NCI-H2196 treated with DMSO at 0.1 percent for 48 hours (cell line): ENCODE measurements at regions not wholly inside any gene's neighbourhood (a gene's known extent, or its start where the extent isn't known, plus 50 kb on each side); places are given as distances from the start of the nearest gene placed in this dataset.
"Not testable (repeated sequence)": the region's sequence is repeated elsewhere in the genome, so short reads cannot be mapped to it uniquely, and the experiment has no call there.

Experiments used
- DNase-seq: peaks from one replicate; lab custom pipeline; 2025; ENCODE audit not compliant: unreplicated experiment; lab: John Stamatoyannopoulos, UW

- not testable (repeated sequence) for DNase-seq
These were observed 201.3 kb downstream of the LIPI start for GRCh38 chr21:14009238-14009981.

- not testable (repeated sequence) for DNase-seq
These were observed 202.3 kb downstream of the LIPI start for GRCh38 chr21:14008436-14008835.

- not testable (repeated sequence) for DNase-seq
These were observed 202.7 kb downstream of the LIPI start for GRCh38 chr21:14008006-14008405.

DNA sequence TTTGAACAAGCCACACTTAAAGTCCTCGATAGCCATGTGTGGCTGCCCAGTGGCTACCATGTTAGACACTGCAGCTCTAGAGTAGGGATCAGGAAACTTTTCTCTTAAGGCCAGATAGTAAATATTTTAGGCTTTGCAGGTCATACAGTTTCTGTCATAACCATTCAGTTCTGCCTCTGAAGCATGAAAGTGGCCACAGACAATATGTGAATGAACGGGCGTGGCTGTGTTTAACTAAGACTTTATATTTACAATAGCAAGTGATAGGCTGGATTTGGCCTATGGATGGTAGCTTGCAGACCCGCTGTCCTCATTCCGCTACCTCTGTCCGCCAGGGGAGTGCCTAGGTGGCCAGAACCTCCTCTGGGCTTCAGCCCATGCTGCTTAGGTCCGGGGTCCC, 204.6 kb downstream of the LIPI start:
- not testable (repeated sequence) for DNase-seq

DNA sequence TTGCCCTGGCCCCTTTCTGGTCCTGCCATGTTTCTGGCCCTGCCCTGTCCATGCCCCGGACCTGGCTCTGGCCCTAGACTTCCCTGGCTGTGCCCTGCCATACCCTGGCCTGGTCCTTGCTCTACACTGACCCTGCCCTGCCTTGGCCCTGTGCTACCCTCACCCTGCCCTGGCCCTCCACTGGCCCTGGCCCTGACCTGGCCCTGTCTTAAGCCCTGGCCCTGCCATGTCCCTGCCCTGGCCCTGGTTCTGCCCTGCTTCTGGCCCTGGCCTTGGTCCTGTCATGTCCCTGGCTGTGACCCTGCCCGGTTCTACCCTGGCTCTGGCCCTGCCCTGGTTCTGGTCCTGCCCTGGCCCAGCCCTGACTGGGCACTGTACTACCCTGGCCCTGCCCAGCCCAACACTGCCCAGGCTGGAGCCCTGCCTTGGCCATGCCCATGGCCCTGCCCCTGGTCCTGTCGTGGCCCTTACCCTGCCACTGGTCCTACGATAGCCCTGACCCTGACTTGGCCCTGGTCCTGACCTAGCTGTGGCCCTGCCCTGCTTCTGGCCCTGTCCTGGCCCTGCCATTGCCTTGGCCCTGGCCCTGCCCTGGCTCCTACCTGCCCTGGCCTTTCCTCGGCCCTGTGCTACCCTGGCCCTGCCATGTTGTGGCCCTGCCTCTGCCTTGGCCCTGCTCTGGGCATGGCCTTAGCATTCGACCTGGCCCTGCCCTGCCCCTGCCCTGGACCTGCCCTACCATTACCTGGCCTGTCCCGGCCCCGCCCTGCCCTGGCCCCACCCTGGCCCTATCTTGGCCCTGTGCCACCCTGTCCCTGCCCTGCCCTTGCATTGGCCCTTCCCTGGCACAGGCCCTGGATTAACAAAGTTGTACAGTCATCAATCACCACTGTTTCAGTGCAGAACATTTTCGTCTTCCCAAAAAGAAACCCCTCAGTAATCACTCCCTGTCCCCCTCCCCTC, 223.5 kb downstream of the LIPI start:
- DNase-seq = not testable (repeated sequence)

DNA sequence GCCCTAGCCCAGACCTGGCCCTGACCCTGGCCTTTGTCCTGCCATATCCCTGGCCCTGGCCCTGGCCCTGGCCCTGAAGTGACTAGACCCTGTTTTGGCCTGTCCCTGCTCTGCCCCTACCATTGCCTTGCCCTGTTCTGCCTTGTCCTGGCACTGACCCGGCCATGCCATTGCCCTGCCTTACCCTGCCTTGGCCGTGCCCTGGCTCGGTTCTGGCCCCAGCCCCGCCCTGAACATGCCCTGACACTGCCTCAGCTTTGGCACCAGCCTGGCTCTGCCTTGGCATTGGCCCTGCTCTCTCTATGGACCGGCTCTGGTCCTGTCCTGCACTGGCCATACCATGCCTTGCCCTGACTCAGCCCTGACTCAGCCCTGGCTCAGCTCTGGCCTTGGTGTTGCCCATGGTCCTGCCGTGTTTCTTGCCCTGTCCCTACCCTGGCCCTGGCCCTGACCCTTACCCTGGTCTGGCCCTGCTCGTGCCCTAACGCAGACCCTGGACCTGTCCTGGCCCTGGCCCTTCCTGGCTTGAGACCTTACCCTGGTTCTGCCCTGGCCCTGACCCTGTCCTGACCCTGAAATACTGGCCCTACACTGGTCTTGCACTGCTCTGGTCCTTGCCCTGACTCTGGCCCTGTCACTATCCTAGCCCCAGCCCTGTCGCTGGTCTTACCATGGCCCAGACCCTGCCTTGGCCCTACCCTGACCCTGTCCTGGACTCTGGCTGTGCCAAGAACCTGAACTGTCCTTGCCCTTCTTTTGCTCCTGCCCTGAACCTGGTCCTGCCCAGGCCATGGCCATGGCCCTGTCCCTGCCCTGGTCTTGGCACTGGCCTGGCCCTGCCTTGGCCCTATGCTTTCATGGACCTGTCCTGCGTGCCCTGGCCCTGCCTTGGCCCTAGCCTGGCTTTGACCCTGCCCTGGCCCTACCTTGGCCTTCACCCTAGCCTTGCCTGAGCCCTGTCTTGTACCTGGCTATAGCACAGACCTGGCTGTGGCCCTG, 224.6 kb downstream of the LIPI start:
- DNase-seq = not testable (repeated sequence)

- DNase-seq = not testable (repeated sequence)
These were observed 225.5 kb downstream of the LIPI start for GRCh38 chr21:13985137-13985864.

DNA sequence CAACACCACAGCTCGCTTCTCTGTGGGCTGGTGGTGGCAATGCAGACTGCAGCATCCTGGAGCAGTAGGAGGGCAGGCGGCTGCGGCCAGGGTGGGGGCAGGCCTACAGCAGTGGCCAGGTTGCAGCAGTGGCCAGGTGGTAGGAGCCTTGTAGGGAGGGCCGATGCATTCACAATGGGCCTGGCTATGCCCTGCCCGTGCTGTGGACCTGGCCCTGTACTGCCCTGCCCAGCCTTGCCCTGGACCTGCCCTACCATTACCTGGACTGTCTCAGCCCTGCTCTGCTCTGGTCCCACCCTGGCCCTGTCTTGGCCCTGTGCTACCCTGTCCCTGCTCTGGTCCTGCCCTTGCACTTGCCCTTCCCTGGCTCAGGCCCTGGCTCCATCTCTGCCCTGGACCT, 226.0 kb downstream of the LIPI start:
- DNase-seq = not testable (repeated sequence)

DNA sequence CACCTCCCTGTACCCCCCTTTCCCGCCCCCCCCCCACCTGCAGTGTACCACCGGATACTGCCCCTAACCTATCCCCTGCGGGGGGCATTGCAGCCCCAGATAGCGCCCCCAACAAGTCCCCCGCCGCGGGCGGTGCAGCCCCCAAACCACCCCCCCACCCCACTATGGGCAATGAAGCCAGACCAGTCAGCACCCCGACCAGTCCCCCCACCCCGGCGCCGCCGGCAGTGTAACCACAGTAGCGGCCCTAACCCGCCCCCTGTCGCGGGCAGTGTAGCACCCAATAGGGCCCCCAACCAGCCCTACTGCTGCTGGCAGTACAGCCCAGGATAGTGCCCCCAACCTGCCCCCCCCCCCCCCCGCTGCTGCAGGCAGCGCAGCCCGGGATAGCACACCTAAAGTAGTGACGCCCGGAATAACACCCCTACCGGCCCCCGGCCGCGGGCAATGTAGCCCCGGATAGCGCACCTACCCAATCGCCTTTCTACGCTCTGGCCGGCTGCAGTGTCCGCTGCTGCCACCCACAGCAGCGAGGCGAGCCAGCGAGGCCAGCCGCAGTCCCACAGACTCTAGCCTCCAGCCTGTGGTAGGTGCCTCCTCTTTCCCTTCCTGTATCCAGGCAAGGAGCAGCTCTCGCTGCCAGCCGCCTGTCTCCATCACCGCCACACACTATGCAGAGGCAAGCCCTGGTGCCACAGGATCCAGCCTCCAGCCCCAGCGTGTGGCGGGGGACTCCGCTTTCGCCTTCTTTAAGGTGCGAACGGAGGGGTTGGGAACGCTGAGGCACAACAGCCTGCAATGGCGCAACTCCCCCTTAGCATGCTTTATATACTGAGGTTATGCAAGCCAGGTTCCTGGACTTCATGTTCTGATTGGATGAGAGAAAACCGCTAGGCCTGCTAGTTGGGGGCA, 229.3 kb downstream of the LIPI start:
- not testable (repeated sequence) for DNase-seq

- DNase-seq = peak; percentile 36
These were observed 230.6 kb downstream of the LIPI start for GRCh38 chr21:13980115-13980662.

GRCh38 chr21:13979608-13980007, 231.1 kb downstream of the LIPI start:
- DNase-seq = not testable (repeated sequence)

GRCh38 chr21:13974582-13974981, 236.2 kb downstream of the LIPI start:
- DNase-seq = not testable (repeated sequence)

GRCh38 chr21:13969853-13970252, 240.9 kb downstream of the LIPI start:
- DNase-seq = not testable (repeated sequence)

DNA sequence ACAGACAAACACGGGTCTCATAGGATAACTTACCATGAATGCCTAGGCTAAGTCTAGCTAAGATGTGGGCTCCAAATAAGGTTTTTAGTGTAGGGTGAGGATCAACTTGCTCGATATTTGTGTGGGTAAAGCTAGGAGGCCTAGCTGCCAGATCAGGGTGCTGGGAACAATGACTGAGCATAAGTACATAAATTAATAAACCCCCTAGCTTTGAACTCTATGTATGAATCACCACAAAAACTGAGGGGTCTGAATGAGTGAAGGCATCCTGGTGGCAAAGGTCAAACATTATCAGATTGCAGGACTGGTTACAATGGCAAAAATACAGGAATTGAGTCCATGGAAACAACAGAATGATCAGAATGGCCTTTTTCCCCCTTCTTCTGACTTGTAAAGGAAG, 241.8 kb downstream of the LIPI start:
- not testable (repeated sequence) for DNase-seq

DNA sequence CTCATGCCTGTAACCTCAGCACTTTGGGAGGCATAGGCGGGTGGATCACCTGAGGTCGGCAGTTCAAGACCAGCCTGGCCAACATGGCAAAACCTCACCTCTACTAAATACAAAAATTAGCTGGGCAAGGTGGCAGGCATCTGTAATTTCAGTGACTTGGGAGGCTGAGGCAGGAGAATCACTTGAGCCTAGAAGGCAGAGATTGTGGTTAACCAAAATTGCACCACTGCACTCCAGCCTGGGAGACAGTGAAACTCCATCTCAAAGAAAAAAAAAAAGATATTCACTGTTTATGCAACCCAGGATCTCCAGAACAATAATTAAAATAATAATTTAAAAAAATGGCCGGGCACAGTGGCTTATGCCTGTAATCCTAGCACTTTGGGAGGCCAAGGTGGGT, 247.5 kb downstream of the LIPI start:
- not testable (repeated sequence) for DNase-seq

DNA sequence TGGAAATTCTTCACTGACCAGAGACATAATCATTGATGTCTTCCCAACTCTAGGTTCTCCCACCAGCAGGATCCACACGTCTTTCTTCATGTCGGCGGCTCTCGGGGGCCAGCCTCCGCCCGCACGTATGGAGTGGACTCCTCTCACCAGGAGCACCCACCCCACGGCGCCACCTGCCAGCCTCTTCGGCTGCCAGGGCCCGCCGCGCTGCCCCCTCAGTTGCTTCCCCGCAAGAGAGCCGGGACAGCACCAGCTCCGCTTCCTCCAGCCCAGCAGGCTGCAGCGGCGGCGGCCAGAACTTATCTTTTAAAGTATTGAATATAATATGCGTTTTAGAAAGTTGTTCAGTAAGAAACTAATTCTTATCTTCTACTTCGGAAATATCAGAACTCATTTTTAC, 273.5 kb downstream of the LIPI start:
- DNase-seq = no peak

GRCh38 chr21:13936033-13936937, 274.5 kb downstream of the LIPI start:
- not testable (repeated sequence) for DNase-seq
